ENCODE measurements at regions not wholly inside any gene's neighbourhood (a gene's known extent, or its start where the extent isn't known, plus 50 kb on each side); places are given as distances from the start of the nearest gene placed in this dataset.
A peak's percentile ranks its signal among the peaks of the same experiment; 100 is the strongest.

- Histone ChIP-seq H3K4me1 (no peaks in the 10 kb centered on the region), H3K9me3 (no peaks in the 10 kb centered on the region), H3K36me3 (no peaks in the 10 kb centered on the region), H3K27me3 (no peaks in the 10 kb centered on the region), H3K4me3 (no peak overlapping the region), H3K27ac (no peak overlapping the region)
- ATAC-seq (ENCODE audit: low FRiP score in 2 of 2) (peak; percentile 46 to 70), DNase-seq (no peak)
- WGBS, 2 donors = 53 to 66% methylated on average over 4 of the region's 4 CpGs
- TF ChIP-seq, protein P1, sequence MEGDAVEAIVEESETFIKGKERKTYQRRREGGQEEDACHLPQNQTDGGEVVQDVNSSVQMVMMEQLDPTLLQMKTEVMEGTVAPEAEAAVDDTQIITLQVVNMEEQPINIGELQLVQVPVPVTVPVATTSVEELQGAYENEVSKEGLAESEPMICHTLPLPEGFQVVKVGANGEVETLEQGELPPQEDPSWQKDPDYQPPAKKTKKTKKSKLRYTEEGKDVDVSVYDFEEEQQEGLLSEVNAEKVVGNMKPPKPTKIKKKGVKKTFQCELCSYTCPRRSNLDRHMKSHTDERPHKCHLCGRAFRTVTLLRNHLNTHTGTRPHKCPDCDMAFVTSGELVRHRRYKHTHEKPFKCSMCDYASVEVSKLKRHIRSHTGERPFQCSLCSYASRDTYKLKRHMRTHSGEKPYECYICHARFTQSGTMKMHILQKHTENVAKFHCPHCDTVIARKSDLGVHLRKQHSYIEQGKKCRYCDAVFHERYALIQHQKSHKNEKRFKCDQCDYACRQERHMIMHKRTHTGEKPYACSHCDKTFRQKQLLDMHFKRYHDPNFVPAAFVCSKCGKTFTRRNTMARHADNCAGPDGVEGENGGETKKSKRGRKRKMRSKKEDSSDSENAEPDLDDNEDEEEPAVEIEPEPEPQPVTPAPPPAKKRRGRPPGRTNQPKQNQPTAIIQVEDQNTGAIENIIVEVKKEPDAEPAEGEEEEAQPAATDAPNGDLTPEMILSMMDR (IDR thresholded peaks at IDR 0.05) = no peak
- no peak for TF ChIP-seq EP300 (IDR thresholded peaks at IDR 0.05)
- TF ChIP-seq POLR2A (IDR thresholded peaks at IDR 0.05) = no peak
- TF ChIP-seq POLR2AphosphoS5 (IDR thresholded peaks at IDR 0.05) = no peak
Observed at GRCh38 chr14:49051328-49052060, 534.7 kb downstream of the RPS29 start.

DNA sequence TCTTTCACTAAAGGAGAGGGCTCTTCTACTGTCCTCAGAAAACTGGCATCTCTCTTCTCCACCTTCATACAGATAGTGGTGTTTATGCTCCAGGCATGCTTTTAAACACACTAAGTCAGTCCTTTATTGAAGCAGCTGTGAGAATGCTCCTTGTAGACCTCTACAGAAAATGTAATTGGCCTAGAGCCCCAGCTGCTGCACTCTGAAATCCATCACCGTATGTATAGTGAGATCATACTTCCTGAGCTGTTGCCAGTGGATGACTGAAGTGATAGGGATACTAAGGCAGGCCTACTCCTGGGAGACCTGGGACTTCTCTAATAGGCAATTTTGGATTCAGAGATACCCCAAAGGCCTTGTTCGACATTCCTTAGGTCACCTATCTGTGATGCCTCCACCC is 535.4 kb downstream of the RPS29 start:
- ATAC-seq (ENCODE audit: low FRiP score in 2 of 2) = peak in 1 of 2 donors; percentile 47
- 53 to 77% methylated on average over 2 of the region's 2 CpGs for WGBS, 2 donors
- TF ChIP-seq, protein P1 (IDR thresholded peaks at IDR 0.05) = no peak
- TF ChIP-seq POLR2AphosphoS5 (IDR thresholded peaks at IDR 0.05) (no peak), POLR2A (IDR thresholded peaks at IDR 0.05) (no peak), EP300 (IDR thresholded peaks at IDR 0.05) (no peak)
- H3K27ac ChIP-seq = no peak overlapping the region
- H3K27me3 ChIP-seq = no peaks in the 10 kb centered on the region
- DNase-seq = no peak
- H3K36me3 ChIP-seq = no peaks in the 10 kb centered on the region
- no peaks in the 10 kb centered on the region for H3K4me1 ChIP-seq
- H3K4me3 ChIP-seq = no peak overlapping the region
- H3K9me3 ChIP-seq = no peaks in the 10 kb centered on the region

DNA sequence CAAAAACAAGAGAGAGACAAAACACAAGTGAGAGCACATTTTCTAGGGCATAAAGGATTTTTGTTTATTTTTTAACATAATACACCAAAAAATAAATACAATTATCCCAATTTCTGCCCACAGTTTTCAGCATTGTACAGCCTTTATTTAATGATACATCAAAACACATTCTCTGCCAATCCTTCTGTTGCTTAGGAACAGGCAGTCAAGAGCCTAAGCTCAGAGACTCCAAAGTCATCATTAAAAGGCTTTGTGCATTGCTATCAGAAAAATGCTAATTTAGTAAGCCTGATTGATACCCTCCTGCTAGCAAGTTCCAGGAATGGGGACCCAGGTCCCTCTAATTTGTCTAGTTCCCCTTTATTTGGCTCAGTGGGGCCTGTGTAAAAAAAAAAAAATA is 536.5 kb downstream of the RPS29 start:
- no peak overlapping the region for H3K27ac ChIP-seq
- TF ChIP-seq POLR2AphosphoS5 (IDR thresholded peaks at IDR 0.05) (no peak), EP300 (IDR thresholded peaks at IDR 0.05) (no peak), POLR2A (IDR thresholded peaks at IDR 0.05) (no peak)
- TF ChIP-seq, protein P1 (IDR thresholded peaks at IDR 0.05) = no peak
- no peaks in the 10 kb centered on the region for H3K27me3 ChIP-seq
- no peak overlapping the region for H3K4me3 ChIP-seq
- no peak for DNase-seq
- H3K9me3 ChIP-seq = no peaks in the 10 kb centered on the region
- no peaks in the 10 kb centered on the region for H3K4me1 ChIP-seq
- no peaks in the 10 kb centered on the region for H3K36me3 ChIP-seq
- no peak for ATAC-seq (ENCODE audit: low FRiP score in 2 of 2)

GRCh38 chr14:49044981-49045380 is 541.2 kb downstream of the RPS29 start:
- no peak for ATAC-seq (ENCODE audit: low FRiP score in 2 of 2)
- H3K9me3 ChIP-seq = no peaks in the 10 kb centered on the region
- H3K27me3 ChIP-seq = no peaks in the 10 kb centered on the region
- H3K4me3 ChIP-seq = no peak overlapping the region
- H3K4me1 ChIP-seq = no peaks in the 10 kb centered on the region
- no peak overlapping the region for H3K27ac ChIP-seq
- DNase-seq = no peak
- H3K36me3 ChIP-seq = no peaks in the 10 kb centered on the region
- TF ChIP-seq POLR2AphosphoS5 (IDR thresholded peaks at IDR 0.05) = no peak
- TF ChIP-seq, protein P1 (IDR thresholded peaks at IDR 0.05) = no peak
- TF ChIP-seq EP300 (IDR thresholded peaks at IDR 0.05) = no peak
- no peak for TF ChIP-seq POLR2A (IDR thresholded peaks at IDR 0.05)
- WGBS, 2 donors = 75 to 76% methylated on average over 2 of the region's 2 CpGs

DNA sequence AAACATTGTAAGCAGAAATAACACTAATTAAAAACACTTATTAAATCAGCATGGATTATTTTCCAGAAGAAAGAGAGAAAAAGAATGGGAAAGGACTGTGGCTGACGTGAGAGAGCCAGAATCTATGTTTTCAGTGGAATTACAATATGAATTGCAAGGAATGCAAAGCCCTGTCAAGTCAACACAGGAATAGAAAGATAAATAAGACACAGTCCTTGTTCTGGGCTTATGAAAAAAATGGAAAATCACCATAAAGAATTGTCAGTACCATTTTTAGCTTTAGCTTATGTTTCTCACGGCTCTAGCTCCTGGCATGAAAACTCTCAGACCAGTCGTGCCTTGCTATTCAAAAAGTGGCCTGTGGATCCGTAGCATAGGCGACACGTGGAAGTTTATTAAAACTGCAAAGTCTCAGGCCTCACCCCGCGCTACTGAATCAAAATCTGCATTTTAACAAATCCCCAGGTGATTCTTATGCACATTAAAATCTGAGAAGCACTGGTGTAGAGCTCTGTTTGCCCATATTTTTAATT is 549.1 kb downstream of the RPS29 start:
- H3K9me3 ChIP-seq = no peaks in the 10 kb centered on the region
- no peak overlapping the region for H3K27ac ChIP-seq
- H3K36me3 ChIP-seq = no peaks in the 10 kb centered on the region
- H3K27me3 ChIP-seq = no peaks in the 10 kb centered on the region
- DNase-seq (no peak), ATAC-seq (ENCODE audit: low FRiP score in 2 of 2) (no peak)
- H3K4me1 ChIP-seq = no peaks in the 10 kb centered on the region
- WGBS, 2 donors = 71 to 73% methylated on average over 8 of the region's 8 CpGs
- TF ChIP-seq POLR2A (IDR thresholded peaks at IDR 0.05) = no peak
- no peak for TF ChIP-seq EP300 (IDR thresholded peaks at IDR 0.05)
- no peak for TF ChIP-seq POLR2AphosphoS5 (IDR thresholded peaks at IDR 0.05)
- TF ChIP-seq, protein P1 (IDR thresholded peaks at IDR 0.05) = no peak
- H3K4me3 ChIP-seq = no peak overlapping the region

All from upper lobe of left lung (tissue), 6 donors.